Parathyroid adenoma (tissue), 2 donors: ENCODE measurements at regions not wholly inside any gene's neighbourhood (a gene's known extent, or its start where the extent isn't known, plus 50 kb on each side); places are given as distances from the start of the nearest gene placed in this dataset.

ENCODE experiments used
- H2AFZ ChIP-seq: fragments of 300-600 bp; sonication (generic); one replicate; pipeline ENCODE4 v1.7.0; 2017; ENCODE audit warnings: antibody characterized with exemption, mild to moderate bottlenecking
- H3K27ac ChIP-seq: fragments of 300-600 bp; sonication (generic); one replicate; pipeline ENCODE4 v1.7.0; 2017
- H3K27me3 ChIP-seq: fragments of 300-600 bp; sonication (generic); one replicate; pipeline ENCODE4 v1.7.0; 2017; ENCODE audit warnings: low read length; ENCODE audit not compliant: control insufficient read depth, insufficient read depth
- H3K36me3 ChIP-seq: fragments of 300-600 bp; sonication (generic); one replicate; pipeline ENCODE4 v1.7.0; 2017; ENCODE audit warnings: low read length; ENCODE audit not compliant: control insufficient read depth, insufficient read depth
- H3K4me1 ChIP-seq: fragments of 300-600 bp; sonication (generic); one replicate; pipeline ENCODE4 v1.7.0; 2017; ENCODE audit warnings: control low read depth
- H3K4me2 ChIP-seq: fragments of 300-600 bp; sonication (generic); one replicate; pipeline ENCODE4 v1.7.0; 2017; ENCODE audit warnings: low read length
- H3K4me3 ChIP-seq: fragments of 300-600 bp; sonication (generic); one replicate; pipeline ENCODE4 v1.7.0; 2017; ENCODE audit warnings: low read depth, low read length
- H3K79me2 ChIP-seq: fragments of 300-600 bp; sonication (generic); one replicate; pipeline ENCODE4 v1.7.0; 2017; ENCODE audit warnings: control low read depth
- H3K9ac ChIP-seq: fragments of 300-600 bp; sonication (generic); one replicate; pipeline ENCODE4 v1.7.0; 2017; ENCODE audit warnings: mild to moderate bottlenecking
- H3K9me3 ChIP-seq: fragments of 300-600 bp; sonication (generic); one replicate; pipeline ENCODE4 v1.7.0; 2017; ENCODE audit warnings: low read length; ENCODE audit not compliant: control insufficient read depth
- CTCF ChIP-seq: fragments of 300-600 bp; sonication (generic); IDR thresholded peaks from one replicate; pipeline ENCODE4 v1.7.0; 2017; ENCODE audit warnings: antibody characterized with exemption, mild to moderate bottlenecking
- donor health status: primary hyperparathyroidism.

GRCh38 chr12:114964841-114965240 lies 280.9 kb upstream of the TBX3 start:
- H3K4me3 ChIP-seq = no peak overlapping the region
- no peak overlapping the region for H3K27ac ChIP-seq
- H3K4me1 ChIP-seq = no peaks in the 10 kb centered on the region
- no peak overlapping the region for H3K9ac ChIP-seq
- H3K36me3 ChIP-seq = no peaks in the 10 kb centered on the region
- H3K27me3 ChIP-seq = no peaks in the 10 kb centered on the region
- no peak overlapping the region for H3K4me2 ChIP-seq
- no peak for TF ChIP-seq CTCF
- H2AFZ ChIP-seq = no peak overlapping the region
- H3K9me3 ChIP-seq = no peaks in the 10 kb centered on the region
- no peaks in the 10 kb centered on the region for H3K79me2 ChIP-seq

GRCh38 chr12:114963846-114964245 lies 279.9 kb upstream of the TBX3 start:
- Histone ChIP-seq H3K9me3 (no peaks in the 10 kb centered on the region), H3K4me3 (no peak overlapping the region), H3K36me3 (no peaks in the 10 kb centered on the region), H3K4me2 (no peak overlapping the region), H3K9ac (no peak overlapping the region), H3K4me1 (no peaks in the 10 kb centered on the region), H3K27ac (no peak overlapping the region), H3K27me3 (no peaks in the 10 kb centered on the region), H3K79me2 (no peaks in the 10 kb centered on the region), H2AFZ (no peak overlapping the region)
- TF ChIP-seq CTCF = no peak

- H3K9ac ChIP-seq = no peak overlapping the region
Measured at GRCh38 chr12:114961491-114961890, 277.5 kb upstream of the TBX3 start.

GRCh38 chr12:114958538-114958937 lies 274.6 kb upstream of the TBX3 start:
- H3K4me3 ChIP-seq = no peak overlapping the region
- no peak for TF ChIP-seq CTCF
- no peaks in the 10 kb centered on the region for H3K79me2 ChIP-seq
- H3K27me3 ChIP-seq = no peaks in the 10 kb centered on the region
- H3K4me2 ChIP-seq = no peak overlapping the region
- H3K9me3 ChIP-seq = no peaks in the 10 kb centered on the region
- no peaks in the 10 kb centered on the region for H3K36me3 ChIP-seq
- no peak overlapping the region for H3K9ac ChIP-seq
- no peaks in the 10 kb centered on the region for H3K4me1 ChIP-seq
- H3K27ac ChIP-seq = no peak overlapping the region
- H2AFZ ChIP-seq = no peak overlapping the region

More at GRCh38 chr12:114961491-114961890, 277.5 kb upstream of the TBX3 start:
- no peak for TF ChIP-seq CTCF
- H3K4me2 ChIP-seq = no peak overlapping the region
- H3K27ac ChIP-seq = no peak overlapping the region
- H3K9me3 ChIP-seq = no peaks in the 10 kb centered on the region
- no peak overlapping the region for H2AFZ ChIP-seq
- H3K79me2 ChIP-seq = no peaks in the 10 kb centered on the region
- no peak overlapping the region for H3K4me3 ChIP-seq
- H3K36me3 ChIP-seq = no peaks in the 10 kb centered on the region
- no peaks in the 10 kb centered on the region for H3K27me3 ChIP-seq
- H3K4me1 ChIP-seq = no peaks in the 10 kb centered on the region

- Histone ChIP-seq H3K9ac (no peak overlapping the region), H3K27ac (no peak overlapping the region), H3K36me3 (no peaks in the 10 kb centered on the region), H3K4me2 (no peak overlapping the region), H3K79me2 (no peaks in the 10 kb centered on the region), H3K27me3 (no peaks in the 10 kb centered on the region), H3K4me3 (no peak overlapping the region), H3K9me3 (no peaks in the 10 kb centered on the region), H2AFZ (no peak overlapping the region), H3K4me1 (no peaks in the 10 kb centered on the region)
- TF ChIP-seq CTCF = no peak
Measured at GRCh38 chr12:114957225-114957624, 273.2 kb upstream of the TBX3 start.
